GM12874 (cell line): ENCODE measurements at regions not wholly inside any gene's neighbourhood (a gene's known extent, or its start where the extent isn't known, plus 50 kb on each side); places are given as distances from the start of the nearest gene placed in this dataset.

Source experiments
- CTCF ChIP-seq: IDR thresholded peaks from 2 replicates; pipeline ENCODE4 v1.5.1; 2011; ENCODE audit warnings: low read depth, mild to moderate bottlenecking, control low read depth, low read length, moderate library complexity; ENCODE audit not compliant: insufficient read depth

GRCh38 chr11:127711748-127712147 lies 711.2 kb upstream of the KIRREL3 start:
- TF ChIP-seq CTCF: no peak

GRCh38 chr11:127710831-127711230 lies 710.3 kb upstream of the KIRREL3 start:
- no peak for TF ChIP-seq CTCF

GRCh38 chr11:127709960-127710359 lies 709.4 kb upstream of the KIRREL3 start:
- TF ChIP-seq CTCF: no peak

- TF ChIP-seq CTCF: no peak
These were observed 693.1 kb upstream of the KIRREL3 start for GRCh38 chr11:127693686-127694085.

- TF ChIP-seq CTCF: no peak
These were observed 682.8 kb upstream of the KIRREL3 start for GRCh38 chr11:127683321-127683720.

GRCh38 chr11:127679816-127680545 lies 679.4 kb upstream of the KIRREL3 start:
- no peak for TF ChIP-seq CTCF

GRCh38 chr11:127678631-127679030 lies 678.1 kb upstream of the KIRREL3 start:
- TF ChIP-seq CTCF: no peak
